GM18499 (cell line): ENCODE measurements at regions not wholly inside any gene's neighbourhood (a gene's known extent, or its start where the extent isn't known, plus 50 kb on each side); places are given as distances from the start of the nearest gene placed in this dataset.

Source experiments
- ATAC-seq: cut with Tn5 transposase; IDR thresholded peaks from one replicate; pipeline ENCODE4 v1.9.1; 2021; ENCODE audit warnings: moderate number of reproducible peaks; ENCODE audit not compliant: insufficient read depth, unreplicated experiment

DNA sequence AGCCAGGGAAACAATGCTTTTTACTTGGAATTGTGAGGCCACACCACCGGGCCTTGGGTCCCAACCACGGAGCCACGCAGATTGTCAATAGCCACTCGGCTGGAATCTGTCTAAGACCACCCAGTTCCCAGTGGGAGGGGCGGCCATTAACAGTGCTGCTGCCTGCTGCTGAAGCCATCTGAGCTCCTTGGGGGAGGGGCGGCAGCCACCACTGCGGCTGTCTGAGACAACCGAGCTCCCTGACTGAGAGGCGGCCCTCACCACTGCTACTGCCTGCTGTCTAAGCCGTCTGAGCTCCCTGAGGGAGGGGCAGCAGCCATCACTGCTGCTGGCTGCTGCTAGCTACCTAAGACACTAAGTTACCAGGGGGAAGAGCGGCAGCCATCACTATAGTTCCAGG is 64.3 kb downstream of the DMRTA2 start:
- ATAC-seq: no peak

GRCh38 chr1:50357186-50357585 is 66.1 kb downstream of the DMRTA2 start:
- no peak for ATAC-seq

DNA sequence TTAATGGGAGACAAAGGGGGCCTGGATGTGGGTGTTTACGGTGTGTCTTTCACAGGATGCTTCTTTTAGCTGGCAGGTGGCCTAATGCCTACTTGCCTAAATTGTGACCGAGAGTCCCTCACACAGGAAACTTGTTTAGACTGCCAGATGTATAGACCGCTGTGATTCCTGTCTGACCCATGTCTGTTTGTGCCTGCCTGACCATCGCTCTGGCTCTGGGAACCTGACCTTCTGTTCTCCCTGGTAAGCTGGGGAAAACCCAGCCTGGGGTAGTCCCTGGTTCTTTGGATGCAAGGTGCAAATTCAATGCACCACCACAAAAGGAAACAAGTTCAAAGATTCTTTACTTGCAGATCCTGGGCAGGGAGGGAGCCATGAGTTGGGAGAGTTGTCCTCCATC is 68.4 kb downstream of the DMRTA2 start:
- no peak for ATAC-seq

DNA sequence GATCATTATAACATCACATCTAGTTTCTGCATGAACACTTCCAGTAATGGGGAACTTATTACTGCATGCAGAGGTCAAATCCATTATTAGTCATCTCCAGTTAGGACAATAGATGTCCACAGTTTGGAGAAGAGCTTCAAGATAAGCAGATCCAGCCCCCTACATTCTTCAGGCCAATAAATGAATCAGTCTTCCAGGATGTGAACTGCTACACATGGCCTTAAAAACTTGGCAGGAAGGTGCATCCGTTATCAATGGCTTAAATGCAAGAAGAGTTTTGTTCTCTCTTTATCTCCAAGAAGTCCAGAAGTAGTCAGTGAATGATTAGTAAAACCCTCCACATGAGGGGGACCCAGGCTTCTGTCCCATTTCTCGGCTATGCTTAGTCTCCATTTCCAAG is 70.8 kb downstream of the DMRTA2 start:
- ATAC-seq: no peak

DNA sequence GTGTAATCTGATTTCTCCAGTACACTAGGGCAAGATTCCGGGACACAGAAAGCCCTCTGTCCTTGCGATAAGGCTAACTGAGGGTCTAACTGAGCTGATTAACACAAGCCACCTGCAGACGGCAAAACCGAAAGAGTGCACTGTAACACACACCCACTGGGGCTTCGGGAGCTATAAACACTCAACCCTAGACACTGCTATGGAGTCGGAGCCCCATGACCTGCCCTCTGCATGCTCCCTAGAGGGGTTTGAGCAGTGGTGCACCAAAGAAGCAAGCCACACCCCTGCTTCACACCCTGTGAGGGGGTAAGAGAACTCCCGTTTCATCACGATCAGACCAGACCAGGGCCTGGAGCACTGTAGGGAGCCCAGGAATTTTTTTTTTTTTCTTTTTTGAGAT is 72.4 kb downstream of the DMRTA2 start:
- ATAC-seq: no peak

DNA sequence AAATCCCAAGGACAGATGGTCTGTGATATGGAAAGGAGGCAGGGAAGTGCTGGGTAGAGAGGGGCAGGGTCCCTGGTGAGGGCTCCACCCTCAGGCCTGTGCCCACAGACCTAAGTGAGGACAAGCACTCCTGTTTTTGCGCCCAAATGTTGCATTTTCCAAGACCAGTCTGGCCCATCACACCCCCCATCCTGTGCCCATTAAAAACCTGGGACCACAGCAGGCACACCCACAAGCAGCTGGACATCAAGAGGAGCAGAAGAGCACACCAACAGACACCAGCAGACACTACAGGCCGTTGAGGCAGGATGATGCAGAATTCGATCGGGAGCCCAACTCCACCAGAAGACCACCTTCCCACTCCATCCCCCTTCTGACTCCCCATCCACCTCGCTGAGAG is 72.8 kb downstream of the DMRTA2 start:
- no peak for ATAC-seq

GRCh38 chr1:50349242-50349565 is 74.0 kb downstream of the DMRTA2 start:
- ATAC-seq: no peak

DNA sequence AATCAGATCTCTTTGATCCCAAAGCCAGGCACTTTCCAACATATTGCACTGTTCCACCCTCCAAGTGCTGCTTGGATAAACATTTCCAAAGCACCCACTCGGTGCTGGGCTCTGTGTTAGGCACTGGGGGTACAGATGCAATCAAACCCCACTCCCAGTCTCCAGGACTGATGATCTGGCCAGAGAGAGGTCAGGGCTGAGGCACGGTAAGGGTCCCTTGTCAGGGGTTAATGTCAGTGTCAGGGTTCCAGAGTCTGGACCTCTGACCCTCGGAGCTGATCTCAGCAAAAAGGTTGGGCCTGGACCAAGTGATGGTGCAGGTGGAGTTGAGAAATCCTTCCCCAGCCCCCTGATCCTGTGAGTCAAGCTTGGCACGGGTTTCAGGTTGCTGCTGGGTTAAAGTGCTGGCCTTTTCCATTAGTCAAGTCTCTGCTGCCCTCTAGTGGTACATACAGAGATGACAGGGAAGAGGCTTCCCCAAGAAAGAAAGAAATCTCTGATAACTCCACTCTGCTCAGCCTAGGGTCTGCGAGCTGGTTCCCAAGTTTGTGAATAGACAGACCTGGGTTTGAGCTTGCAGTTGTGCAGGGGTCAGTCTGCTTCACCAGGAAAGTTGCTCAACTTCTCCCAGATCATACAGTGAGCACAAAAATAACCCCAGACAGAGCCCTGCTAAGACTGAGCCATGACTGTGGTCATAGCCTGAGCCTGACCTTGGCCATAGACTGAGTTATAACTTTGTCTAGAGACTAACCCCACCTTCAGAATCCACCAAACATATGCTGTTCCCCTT is 74.6 kb downstream of the DMRTA2 start:
- no peak for ATAC-seq

DNA sequence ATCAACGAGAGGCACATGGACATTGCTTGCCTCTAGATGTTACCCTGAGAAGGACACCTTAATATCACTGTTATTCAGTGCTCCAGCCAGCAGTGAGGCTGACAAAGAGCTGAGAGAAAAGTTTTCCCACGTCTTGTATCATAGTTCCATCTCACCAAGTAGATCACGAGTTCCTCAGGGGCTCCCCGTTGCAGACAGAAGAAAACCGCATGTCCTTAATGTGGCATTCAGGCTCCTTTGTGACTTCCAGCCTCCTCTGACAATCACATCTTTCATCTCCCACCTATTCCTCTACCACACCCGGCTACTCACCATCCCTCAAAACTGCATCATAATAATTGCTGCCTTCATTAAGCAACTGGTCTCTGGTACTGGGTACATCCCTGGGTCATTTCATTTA is 75.3 kb downstream of the DMRTA2 start:
- no peak for ATAC-seq

DNA sequence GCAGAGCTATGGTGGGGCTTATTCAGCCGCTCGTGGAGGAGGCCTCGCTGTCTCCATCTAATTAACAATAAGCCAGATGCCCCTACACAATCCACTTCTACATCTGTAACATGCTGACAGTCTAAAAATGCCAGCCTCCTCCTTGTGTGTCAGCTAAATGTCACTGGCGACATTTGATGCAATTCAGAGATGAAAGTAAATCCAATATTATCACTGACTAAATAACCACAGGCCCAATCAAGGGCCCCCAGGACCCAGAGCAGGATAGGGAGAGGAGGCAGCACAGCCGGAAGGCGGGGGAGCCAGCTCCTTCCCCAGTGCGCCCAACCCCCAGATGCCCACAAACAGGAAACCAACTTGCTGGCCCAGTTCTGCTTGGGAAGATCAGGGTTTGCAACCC is 76.6 kb downstream of the DMRTA2 start:
- no peak for ATAC-seq

DNA sequence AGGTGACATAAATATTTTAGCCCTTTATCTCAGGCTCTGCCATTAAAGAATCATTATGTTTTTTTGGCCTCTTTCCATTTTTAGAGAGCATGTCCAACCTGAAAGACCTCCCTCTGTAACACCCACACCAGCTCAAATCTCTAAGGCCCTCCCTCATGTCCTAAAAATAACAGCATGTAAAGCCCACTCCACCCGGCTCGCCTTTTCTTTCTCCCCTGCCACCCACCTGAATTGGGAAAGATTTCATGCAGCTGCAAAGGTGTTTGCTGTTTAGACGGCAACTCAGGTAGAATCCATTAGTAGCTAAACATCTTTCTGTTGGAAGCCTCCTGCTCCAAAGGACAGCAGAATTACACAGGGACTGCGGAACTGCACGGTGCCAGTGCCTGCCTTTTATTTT is 79.9 kb downstream of the DMRTA2 start:
- no peak for ATAC-seq

- no peak for ATAC-seq
Observed at GRCh38 chr1:50342525-50342924, 80.7 kb downstream of the DMRTA2 start.

- no peak for ATAC-seq
Observed at GRCh38 chr1:50335036-50335435, 88.2 kb downstream of the DMRTA2 start.

DNA sequence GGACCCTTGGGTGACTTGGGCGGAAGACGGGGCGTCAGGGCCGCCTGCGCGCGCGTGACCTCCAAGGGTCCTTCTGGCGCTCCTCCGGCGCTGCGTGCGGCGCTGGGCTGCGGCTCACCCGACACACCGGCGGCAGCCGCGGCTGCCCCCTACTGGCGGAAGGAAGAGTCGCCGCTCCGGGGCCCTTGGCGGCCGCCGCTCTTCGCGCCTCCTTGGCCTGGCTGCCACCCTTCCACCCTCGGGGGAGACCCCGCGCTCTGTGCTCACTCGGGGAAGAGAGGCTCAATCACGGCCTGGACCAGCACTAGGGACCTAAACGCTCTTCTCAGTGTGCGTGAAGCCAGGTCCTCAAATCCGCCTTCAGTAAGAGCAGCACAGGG is 89.7 kb downstream of the DMRTA2 start:
- peak; percentile 39 for ATAC-seq

DNA sequence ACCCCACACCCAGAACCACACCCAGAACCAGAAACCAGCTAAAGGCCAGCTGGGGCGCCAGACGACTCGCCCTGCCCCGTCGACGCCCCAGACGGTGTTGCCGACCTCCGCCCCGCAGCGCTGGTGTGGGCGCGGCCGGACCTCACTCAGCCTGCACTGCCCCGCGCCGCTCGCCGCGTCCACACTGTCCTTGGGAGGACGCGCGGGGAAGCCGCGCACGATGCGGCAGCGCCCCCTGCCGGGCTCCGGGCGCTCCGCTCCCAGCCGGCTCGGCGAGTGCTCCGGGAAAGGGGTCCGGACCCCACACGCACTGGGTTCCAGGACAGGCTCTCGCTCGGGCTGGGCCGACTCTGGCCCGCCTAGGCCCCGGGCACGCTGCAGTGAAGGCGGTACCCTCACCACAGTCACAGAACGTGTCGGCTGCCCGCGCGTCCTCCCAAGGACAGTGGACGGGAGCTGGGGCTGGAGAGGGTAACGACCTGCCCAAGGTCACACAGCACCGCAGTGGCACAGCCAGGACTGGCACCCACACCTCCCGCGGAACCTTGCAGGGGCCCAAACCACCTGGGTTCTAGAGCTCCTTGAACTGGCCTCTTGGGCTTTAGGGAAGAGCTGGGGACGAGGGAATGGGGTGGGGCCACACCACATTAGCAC is 90.2 kb downstream of the DMRTA2 start:
- ATAC-seq: peak; percentile 48

DNA sequence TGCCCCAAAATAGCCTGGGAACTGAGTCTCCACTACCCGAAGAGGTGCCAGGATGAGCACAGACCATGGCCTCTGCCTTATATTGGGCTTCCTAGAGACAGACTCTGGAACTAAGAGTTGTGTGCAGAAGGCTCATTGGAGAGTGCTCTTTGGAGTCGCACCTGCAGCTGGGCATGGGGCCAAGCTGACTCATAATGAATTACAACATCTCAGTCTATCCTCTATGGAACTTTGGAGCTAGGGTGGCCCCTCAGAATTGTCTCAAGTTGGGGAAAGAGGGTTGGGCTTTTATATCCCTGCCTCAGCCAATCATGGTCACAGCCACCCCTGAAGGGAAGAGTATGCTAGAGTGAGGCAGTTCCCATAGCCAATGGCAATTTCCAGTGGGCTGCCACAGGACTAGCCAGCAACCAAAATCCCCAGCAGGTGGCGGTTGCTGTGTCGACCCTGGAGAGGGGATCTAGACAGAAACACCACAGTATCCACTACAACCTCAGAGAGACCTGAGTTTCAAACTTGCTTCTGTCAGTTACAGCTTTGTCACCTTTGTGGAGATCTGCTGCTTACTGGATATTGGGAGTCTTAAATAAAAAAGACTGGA is 93.8 kb downstream of the DMRTA2 start:
- ATAC-seq: no peak

- no peak for ATAC-seq
Observed at GRCh38 chr1:50328552-50328951, 94.7 kb downstream of the DMRTA2 start.

GRCh38 chr1:50326026-50326425 is 97.2 kb downstream of the DMRTA2 start:
- no peak for ATAC-seq

GRCh38 chr1:50322579-50322978 is 100.7 kb downstream of the DMRTA2 start:
- ATAC-seq: no peak

- no peak for ATAC-seq
Observed at GRCh38 chr1:50318428-50318827, 104.8 kb downstream of the DMRTA2 start.

DNA sequence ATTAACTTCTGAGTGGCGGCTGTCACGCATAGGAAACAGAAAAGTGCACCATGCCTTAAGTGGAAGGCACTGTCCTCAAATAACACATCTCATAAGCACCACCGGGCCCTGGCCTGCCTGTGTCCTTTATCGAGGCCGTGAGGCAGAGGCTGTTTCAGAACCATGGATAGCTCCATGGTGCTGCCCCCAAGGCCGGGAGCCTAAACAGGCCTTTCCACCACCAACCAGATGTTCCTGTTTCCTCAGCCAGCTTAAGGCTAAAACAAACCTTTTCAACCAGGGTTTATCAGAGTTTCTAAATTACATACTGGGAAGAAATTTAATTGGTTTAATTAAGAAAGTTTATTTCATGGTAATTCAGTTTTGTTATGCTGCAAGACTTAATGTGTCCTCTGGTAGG is 114.4 kb downstream of the DMRTA2 start:
- no peak for ATAC-seq

DNA sequence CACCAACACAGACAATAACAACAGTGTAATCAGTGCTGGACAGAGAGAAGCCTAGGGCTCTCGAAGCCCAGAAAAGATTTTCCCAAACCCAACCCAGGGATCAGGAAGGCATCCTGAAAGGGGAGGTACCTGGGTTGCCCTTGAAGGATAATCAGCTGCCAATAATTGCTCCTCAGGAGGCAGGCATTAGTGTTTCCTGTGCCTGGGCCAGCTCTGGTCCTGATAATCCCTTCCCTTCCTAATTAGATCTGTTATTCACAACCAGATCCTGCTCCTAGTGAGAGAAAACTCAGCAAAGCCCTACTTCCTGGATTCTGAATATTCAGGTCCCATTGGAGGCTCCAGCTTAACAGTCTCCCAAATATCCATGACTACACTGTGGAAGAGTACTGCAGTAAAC is 117.4 kb downstream of the DMRTA2 start:
- ATAC-seq: no peak
